GM18873 (cell line): ENCODE measurements at regions not wholly inside any gene's neighbourhood (a gene's known extent, or its start where the extent isn't known, plus 50 kb on each side); places are given as distances from the start of the nearest gene placed in this dataset.

ENCODE experiments used
- ATAC-seq: cut with Tn5 transposase; IDR thresholded peaks from one replicate; pipeline ENCODE4 v1.9.1; 2021; ENCODE audit warnings: mild to moderate bottlenecking, moderate library complexity, moderate number of reproducible peaks; ENCODE audit not compliant: unreplicated experiment, low FRiP score

- ATAC-seq, result no peak
These were observed 299.2 kb upstream of the ZSWIM2 start for GRCh38 chr2:187148059-187148714.

GRCh38 chr2:187143537-187143936 is 294.6 kb upstream of the ZSWIM2 start:
- ATAC-seq, result no peak

- no peak for ATAC-seq
These were observed 290.5 kb upstream of the ZSWIM2 start for GRCh38 chr2:187139469-187139868.

GRCh38 chr2:187138265-187138664 is 289.3 kb upstream of the ZSWIM2 start:
- ATAC-seq, result no peak

- ATAC-seq, result no peak
These were observed 287.7 kb upstream of the ZSWIM2 start for GRCh38 chr2:187136646-187137045.

GRCh38 chr2:187134306-187134705 is 285.3 kb upstream of the ZSWIM2 start:
- ATAC-seq, result no peak

- ATAC-seq, result no peak
These were observed 280.9 kb upstream of the ZSWIM2 start for GRCh38 chr2:187129868-187130267.

GRCh38 chr2:187129306-187129705 is 280.3 kb upstream of the ZSWIM2 start:
- no peak for ATAC-seq

- ATAC-seq, result no peak
These were observed 277.5 kb upstream of the ZSWIM2 start for GRCh38 chr2:187126247-187127005.

GRCh38 chr2:187125318-187125717 is 276.3 kb upstream of the ZSWIM2 start:
- no peak for ATAC-seq

- no peak for ATAC-seq
These were observed 275.6 kb upstream of the ZSWIM2 start for GRCh38 chr2:187124529-187124928.

GRCh38 chr2:187118331-187119099 is 269.5 kb upstream of the ZSWIM2 start:
- no peak for ATAC-seq

- ATAC-seq, result no peak
These were observed 268.5 kb upstream of the ZSWIM2 start for GRCh38 chr2:187117483-187117882.

- no peak for ATAC-seq
These were observed 266.7 kb upstream of the ZSWIM2 start for GRCh38 chr2:187115627-187116026.

GRCh38 chr2:187107001-187107400 is 258.0 kb upstream of the ZSWIM2 start:
- no peak for ATAC-seq

GRCh38 chr2:187105218-187105617 is 256.2 kb upstream of the ZSWIM2 start:
- no peak for ATAC-seq

GRCh38 chr2:187102381-187102780 is 253.4 kb upstream of the ZSWIM2 start:
- ATAC-seq, result no peak

- no peak for ATAC-seq
These were observed 249.2 kb upstream of the ZSWIM2 start for GRCh38 chr2:187098154-187098553.

- ATAC-seq, result no peak
These were observed 244.9 kb upstream of the ZSWIM2 start for GRCh38 chr2:187093771-187094412.

- no peak for ATAC-seq
These were observed 242.7 kb upstream of the ZSWIM2 start for GRCh38 chr2:187091664-187092063.

- ATAC-seq, result no peak
These were observed 235.6 kb upstream of the ZSWIM2 start for GRCh38 chr2:187084524-187084923.
